ENCODE measurements at regions not wholly inside any gene's neighbourhood (a gene's known extent, or its start where the extent isn't known, plus 50 kb on each side); places are given as distances from the start of the nearest gene placed in this dataset.

GRCh38 chr1:8261398-8261762 is 56.5 kb upstream of the SLC45A1 start:
- no peak for TF ChIP-seq CTCF (IDR thresholded peaks at IDR 0.05)
- TF ChIP-seq POLR2A (IDR thresholded peaks at IDR 0.05): no peak
